Astrocyte of the cerebellum (primary cell): ENCODE measurements at regions not wholly inside any gene's neighbourhood (a gene's known extent, or its start where the extent isn't known, plus 50 kb on each side); places are given as distances from the start of the nearest gene placed in this dataset.
A peak's percentile ranks its signal among the peaks of the same experiment; 100 is the strongest.
"Not testable (repeated sequence)": the region's sequence is repeated elsewhere in the genome, so short reads cannot be mapped to it uniquely, and the experiment has no call there.

Source experiments
- DNase-seq: peaks from one replicate; pipeline ENCODE4 v3.0.0-alpha.2; 2011; ENCODE audit warnings: low read depth
- H3K4me3 ChIP-seq: 2 replicates; pipeline ENCODE4 v1.5.1; 2011; ENCODE audit warnings: mild to moderate bottlenecking, low read depth, low read length, moderate library complexity
- CTCF ChIP-seq: IDR thresholded peaks from 2 replicates; pipeline ENCODE4 v1.5.1; 2012; ENCODE audit warnings: low read length, low read depth, moderate library complexity, mild to moderate bottlenecking; ENCODE audit errors: missing control alignments
- in situ Hi-C: cut with HindIII; loops from 2 replicates; pipeline ENCODE4 v1.10.0; 2017; ENCODE audit warnings: low sequenced_read_pairs

GRCh38 chr3:79960594-79960993 is 192.8 kb upstream of the ROBO1 start:
- TF ChIP-seq CTCF, result no peak
- H3K4me3 ChIP-seq, result no peak overlapping the region
- in situ Hi-C loops, result no loop called here
- no peak for DNase-seq

GRCh38 chr3:79957066-79957465 is 189.3 kb upstream of the ROBO1 start:
- DNase-seq, result peak; percentile 6
- in situ Hi-C loops, result no loop called here

GRCh38 chr3:79954756-79955155 is 187.0 kb upstream of the ROBO1 start:
- TF ChIP-seq CTCF, result no peak
- H3K4me3 ChIP-seq, result no peak overlapping the region
- in situ Hi-C loops, result no loop called here
- no peak for DNase-seq

More at GRCh38 chr3:79957066-79957465, 189.3 kb upstream of the ROBO1 start:
- no peak overlapping the region for H3K4me3 ChIP-seq
- TF ChIP-seq CTCF, result no peak

- H3K4me3 ChIP-seq, result no peak overlapping the region
- in situ Hi-C loops, result no loop called here
- TF ChIP-seq CTCF, result no peak
- no peak for DNase-seq
These were observed 185.8 kb upstream of the ROBO1 start for GRCh38 chr3:79953591-79954101.

GRCh38 chr3:79951426-79951825 is 183.6 kb upstream of the ROBO1 start:
- in situ Hi-C loops, H3K4me3 ChIP-seq, DNase-seq: not testable (repeated sequence)

GRCh38 chr3:79947957-79948356 is 180.2 kb upstream of the ROBO1 start:
- H3K4me3 ChIP-seq, result no peak overlapping the region
- no peak for DNase-seq
- in situ Hi-C loops, result no loop called here
- no peak for TF ChIP-seq CTCF

- no peak overlapping the region for H3K4me3 ChIP-seq
- DNase-seq, result no peak
- in situ Hi-C loops, result no loop called here
- TF ChIP-seq CTCF, result no peak
These were observed 179.7 kb upstream of the ROBO1 start for GRCh38 chr3:79947469-79947868.
